ENCODE measurements at regions not wholly inside any gene's neighbourhood (a gene's known extent, or its start where the extent isn't known, plus 50 kb on each side); places are given as distances from the start of the nearest gene placed in this dataset.

GRCh38 chr20:21615617-21616080, 89.8 kb upstream of the PAX1 start:
- intact Hi-C loops (cut with DNase I; ENCODE audit: low total_unique reads), result no loop called here
- Histone ChIP-seq H3K27ac (no peak overlapping the region), H3K9me3 (no peaks in the 10 kb centered on the region), H3K27me3 (peaks cover 0 to 3% of the 10 kb centered on the region in 2 donors), H3K4me3 (no peak overlapping the region), H3K4me1 (no peaks in the 10 kb centered on the region), H3K36me3 (no peaks in the 10 kb centered on the region)
- DNase-seq, result no peak
- TF ChIP-seq CTCF (IDR thresholded peaks at IDR 0.05), result peak; percentile 22 to 41

GRCh38 chr20:21614980-21615379, 90.5 kb upstream of the PAX1 start:
- no peak overlapping the region for H3K27ac ChIP-seq
- DNase-seq, result no peak
- intact Hi-C loops (cut with DNase I; ENCODE audit: low total_unique reads), result no loop called here

DNA sequence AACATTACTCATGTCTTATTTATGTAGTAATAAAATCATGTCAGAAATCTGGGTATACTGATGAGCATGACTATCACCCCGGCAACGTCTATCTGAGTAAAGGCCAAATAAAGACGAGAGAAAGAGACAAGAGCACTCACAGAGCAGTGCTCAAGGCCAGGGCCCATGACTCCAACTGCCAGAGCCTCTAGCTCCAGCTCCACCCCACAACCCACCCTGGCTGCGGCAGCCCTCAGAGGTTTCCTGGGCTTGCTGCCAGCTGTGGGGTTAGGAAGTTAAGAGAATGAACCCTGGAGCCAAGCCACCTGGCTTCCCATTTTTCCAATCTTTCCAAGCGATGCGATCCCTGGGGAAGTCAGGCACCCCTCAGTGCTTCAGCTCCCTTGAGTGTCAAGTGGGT, 92.0 kb upstream of the PAX1 start:
- intact Hi-C loops (cut with DNase I; ENCODE audit: low total_unique reads), result no loop called here
- Histone ChIP-seq H3K4me3 (no peak overlapping the region), H3K4me1 (no peaks in the 10 kb centered on the region), H3K27me3 (peaks cover 0 to 3% of the 10 kb centered on the region in 2 donors), H3K9me3 (no peaks in the 10 kb centered on the region), H3K27ac (no peak overlapping the region), H3K36me3 (no peaks in the 10 kb centered on the region)
- DNase-seq, result no peak
- no peak for TF ChIP-seq CTCF (IDR thresholded peaks at IDR 0.05)

More at GRCh38 chr20:21614980-21615379, 90.5 kb upstream of the PAX1 start:
- Histone ChIP-seq H3K4me1 (no peaks in the 10 kb centered on the region), H3K36me3 (no peaks in the 10 kb centered on the region), H3K27me3 (peaks cover 0 to 3% of the 10 kb centered on the region in 2 donors), H3K4me3 (no peak overlapping the region), H3K9me3 (no peaks in the 10 kb centered on the region)
- TF ChIP-seq CTCF (IDR thresholded peaks at IDR 0.05), result no peak

- H3K36me3 ChIP-seq, result no peaks in the 10 kb centered on the region
- H3K27ac ChIP-seq, result no peak overlapping the region
- H3K4me1 ChIP-seq, result no peaks in the 10 kb centered on the region
- no peak for DNase-seq
- intact Hi-C loops (cut with DNase I; ENCODE audit: low total_unique reads), result no loop called here
- peaks cover 0 to 3% of the 10 kb centered on the region in 2 donors for H3K27me3 ChIP-seq
- H3K9me3 ChIP-seq, result no peaks in the 10 kb centered on the region
- TF ChIP-seq CTCF (IDR thresholded peaks at IDR 0.05), result no peak
- H3K4me3 ChIP-seq, result no peak overlapping the region
Observed at GRCh38 chr20:21609981-21610380, 95.5 kb upstream of the PAX1 start.

GRCh38 chr20:21609221-21609620, 95.4 kb upstream of the NKX2-2 start:
- H3K27ac ChIP-seq, result no peak overlapping the region
- no peak for TF ChIP-seq CTCF (IDR thresholded peaks at IDR 0.05)
- no peak overlapping the region for H3K4me3 ChIP-seq
- H3K9me3 ChIP-seq, result no peaks in the 10 kb centered on the region
- H3K27me3 ChIP-seq, result peaks cover 0 to 3% of the 10 kb centered on the region in 2 donors
- intact Hi-C loops (cut with DNase I; ENCODE audit: low total_unique reads), result no loop called here
- no peaks in the 10 kb centered on the region for H3K36me3 ChIP-seq
- H3K4me1 ChIP-seq, result no peaks in the 10 kb centered on the region
- no peak for DNase-seq

DNA sequence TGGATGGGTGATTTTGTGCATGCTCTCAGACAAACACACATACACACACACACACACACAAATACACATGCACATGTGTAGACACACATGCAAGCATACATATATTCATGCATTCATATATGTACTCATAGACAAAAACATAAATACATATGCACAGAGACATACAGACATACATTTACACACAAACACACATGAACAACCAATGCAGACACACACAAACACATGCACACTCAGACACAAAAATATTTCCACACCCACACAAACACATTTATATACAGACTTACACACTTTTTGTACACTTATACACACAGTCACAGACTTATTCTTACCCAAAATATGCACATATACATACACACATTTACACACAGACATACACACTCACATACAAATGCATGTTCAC, 94.9 kb upstream of the NKX2-2 start:
- DNase-seq, result no peak
- no peak for TF ChIP-seq CTCF (IDR thresholded peaks at IDR 0.05)
- no peaks in the 10 kb centered on the region for H3K9me3 ChIP-seq
- H3K4me1 ChIP-seq, result no peaks in the 10 kb centered on the region
- H3K27ac ChIP-seq, result no peak overlapping the region
- intact Hi-C loops (cut with DNase I; ENCODE audit: low total_unique reads), result no loop called here
- no peaks in the 10 kb centered on the region for H3K36me3 ChIP-seq
- peaks cover 0 to 3% of the 10 kb centered on the region in 2 donors for H3K27me3 ChIP-seq
- H3K4me3 ChIP-seq, result no peak overlapping the region

Measured in tibial artery (tissue), 4 donors.